Neuronal stem cell (in vitro differentiated cells): ENCODE measurements at regions not wholly inside any gene's neighbourhood (a gene's known extent, or its start where the extent isn't known, plus 50 kb on each side); places are given as distances from the start of the nearest gene placed in this dataset.

Experiments used
- DNase-seq: peaks from one replicate; pipeline ENCODE4 v3.0.0-alpha.2; 2013; ENCODE audit warnings: low spot score
- H2AFZ ChIP-seq: one replicate; pipeline ENCODE4 v1.6.1; 2013; ENCODE audit warnings: mild to moderate bottlenecking, low read length, inconsistent platforms
- H2AK5ac ChIP-seq: 2 replicates; pipeline ENCODE4 v1.6.1; 2013; ENCODE audit warnings: low read depth, mild to moderate bottlenecking, inconsistent platforms, low read length, moderate library complexity, mixed read lengths
- H2BK120ac ChIP-seq: 2 replicates; pipeline ENCODE4 v1.6.1; 2013; ENCODE audit warnings: low read depth, mild to moderate bottlenecking, inconsistent platforms, low read length, moderate library complexity, mixed read lengths
- H2BK12ac ChIP-seq: one replicate; pipeline ENCODE4 v1.6.1; 2013; ENCODE audit warnings: low read length, inconsistent platforms
- H2BK15ac ChIP-seq: 2 replicates; pipeline ENCODE4 v1.6.1; 2013; ENCODE audit warnings: mild to moderate bottlenecking, low read length, inconsistent platforms, mixed read lengths
- H2BK5ac ChIP-seq: one replicate; pipeline ENCODE4 v1.6.1; 2013; ENCODE audit warnings: inconsistent platforms, mild to moderate bottlenecking, low read length, moderate library complexity
- H3K14ac ChIP-seq: one replicate; pipeline ENCODE4 v1.6.1; 2013; ENCODE audit warnings: low read length, inconsistent platforms
- H3K18ac ChIP-seq: 2 replicates; pipeline ENCODE4 v1.6.1; 2013; ENCODE audit warnings: low read length, inconsistent platforms
- H3K23ac ChIP-seq: 2 replicates; pipeline ENCODE4 v1.6.1; 2013; ENCODE audit warnings: low read depth, mild to moderate bottlenecking, mixed read lengths, low read length, inconsistent platforms; ENCODE audit not compliant: poor library complexity
- H3K27ac ChIP-seq: replicated peaks from 3 replicates; pipeline ENCODE4 v1.5.1; 2013; ENCODE audit warnings: low read length, inconsistent platforms
- H3K27me3 ChIP-seq, 3 experiments: 2 replicates each; pipeline ENCODE4 v1.6.1; 2013; ENCODE audit warnings: low read length in 3 of 3, mild to moderate bottlenecking in 2 of 3, inconsistent platforms in 1 of 3, low read depth in 1 of 3, mixed read lengths in 1 of 3, moderate library complexity in 1 of 3; ENCODE audit not compliant: control insufficient read depth in 3 of 3, insufficient read depth in 3 of 3
- H3K36me3 ChIP-seq, 2 donors: replicated peaks in 1 of 2; 2 replicates each; pipeline ENCODE4 v1.6.1; 2013; ENCODE audit warnings: low read length in 2 of 2; ENCODE audit not compliant: control insufficient read depth in 2 of 2, insufficient read depth in 2 of 2
- H3K4ac ChIP-seq: 2 replicates; pipeline ENCODE4 v1.6.1; 2013; ENCODE audit warnings: inconsistent platforms, mild to moderate bottlenecking, low read length, moderate library complexity
- H3K4me1 ChIP-seq, 2 donors: 1 replicate in 1 of 2; 2 replicates in 1 of 2; pipeline ENCODE4 v1.6.1; 2013; ENCODE audit warnings: low read length in 2 of 2, low read depth in 1 of 2; ENCODE audit not compliant: control insufficient read depth in 2 of 2, insufficient read depth in 1 of 2
- H3K4me2 ChIP-seq: one replicate; pipeline ENCODE4 v1.6.1; 2013; ENCODE audit warnings: mild to moderate bottlenecking, low read length, inconsistent platforms; ENCODE audit not compliant: insufficient read depth, poor library complexity, severe bottlenecking
- H3K4me3 ChIP-seq, 2 donors: 2 replicates each; pipeline ENCODE4 v1.5.1; 2013; ENCODE audit warnings: low read length in 2 of 2, mild to moderate bottlenecking in 2 of 2, inconsistent platforms in 1 of 2, moderate library complexity in 1 of 2
- H3K79me1 ChIP-seq: one replicate; pipeline ENCODE4 v1.6.1; 2013; ENCODE audit warnings: low read depth, mild to moderate bottlenecking, inconsistent platforms, low read length, moderate library complexity
- H3K9ac ChIP-seq: one replicate; pipeline ENCODE4 v1.6.1; 2013; ENCODE audit warnings: mild to moderate bottlenecking, low read depth, low read length, inconsistent platforms; ENCODE audit not compliant: poor library complexity
- H3K9me3 ChIP-seq, 2 donors: replicated peaks in 1 of 2; 2 replicates each; pipeline versions ENCODE3 to v1.6.1; 2013; ENCODE audit warnings: low read length in 2 of 2, mild to moderate bottlenecking in 2 of 2, inconsistent platforms in 1 of 2, low read depth in 1 of 2, mixed read lengths in 1 of 2, moderate library complexity in 1 of 2; ENCODE audit not compliant: control insufficient read depth in 2 of 2, insufficient read depth in 1 of 2
- H4K8ac ChIP-seq: one replicate; pipeline ENCODE4 v1.6.1; 2013; ENCODE audit warnings: low read depth, mild to moderate bottlenecking, inconsistent platforms, low read length, moderate library complexity
- H4K91ac ChIP-seq: one replicate; pipeline ENCODE4 v1.6.1; 2013; ENCODE audit warnings: low read length, low read depth, mild to moderate bottlenecking, inconsistent platforms; ENCODE audit not compliant: poor library complexity
- WGBS, 2 donors: extraction: QIAGEN DNeasy Blood & Tissue Kit; methylation state at CpG; one replicate each; pipeline ENCODE4 v1.1.7; 2013; ENCODE audit warnings: missing lambda C conversion rate in 2 of 2, mixed read lengths in 1 of 2; ENCODE audit not compliant: insufficient read length in 2 of 2, insufficient replicate concordance in 1 of 2; ENCODE audit errors: extremely low coverage in 2 of 2; 5-methylcytosine and 5-hydroxymethylcytosine counted together

DNA sequence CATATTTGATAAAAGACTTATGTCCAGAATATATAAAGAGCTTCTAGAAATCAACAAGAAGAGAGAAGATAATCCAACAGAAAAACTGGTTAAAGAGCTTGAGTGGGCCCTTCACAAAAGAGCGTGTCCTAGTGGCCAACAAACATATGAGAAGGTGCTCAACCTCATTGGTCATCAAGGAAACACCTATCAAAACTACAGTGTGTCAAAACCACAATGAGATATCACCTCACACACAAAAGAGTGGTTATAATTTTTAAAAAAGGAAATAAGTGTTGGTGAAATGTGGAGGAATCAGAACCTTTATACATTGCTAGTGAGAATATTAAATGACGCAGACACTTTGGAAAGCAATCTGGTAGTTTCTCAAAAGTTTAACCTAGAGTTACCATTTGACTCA, 68.4 kb upstream of the KLF13 start:
- Histone ChIP-seq H3K4me1 (no peaks in the 10 kb centered on the region), H3K4me2 (no peak overlapping the region), H2AK5ac (no peak overlapping the region), H3K27ac (no peak overlapping the region), H2BK5ac (no peak overlapping the region), H2BK15ac (no peak overlapping the region), H2BK12ac (no peak overlapping the region), H3K23ac (no peak overlapping the region), H3K9me3 (no peaks in the 10 kb centered on the region), H3K9ac (no peak overlapping the region), H3K27me3 (peaks cover 0 to 8% (median 0%) of the 10 kb centered on the region in 3 experiments), H3K36me3 (no peaks in the 10 kb centered on the region), H4K91ac (no peak overlapping the region), H2BK120ac (no peak overlapping the region), H3K79me1 (no peaks in the 10 kb centered on the region), H3K4me3 (no peak overlapping the region), H3K18ac (no peak overlapping the region), H3K4ac (no peak overlapping the region), H2AFZ (no peak overlapping the region), H4K8ac (no peak overlapping the region), H3K14ac (no peak overlapping the region)
- WGBS, 2 donors: no CpG with 5 or more reads among the region's 2 CpGs
- no peak for DNase-seq

DNA sequence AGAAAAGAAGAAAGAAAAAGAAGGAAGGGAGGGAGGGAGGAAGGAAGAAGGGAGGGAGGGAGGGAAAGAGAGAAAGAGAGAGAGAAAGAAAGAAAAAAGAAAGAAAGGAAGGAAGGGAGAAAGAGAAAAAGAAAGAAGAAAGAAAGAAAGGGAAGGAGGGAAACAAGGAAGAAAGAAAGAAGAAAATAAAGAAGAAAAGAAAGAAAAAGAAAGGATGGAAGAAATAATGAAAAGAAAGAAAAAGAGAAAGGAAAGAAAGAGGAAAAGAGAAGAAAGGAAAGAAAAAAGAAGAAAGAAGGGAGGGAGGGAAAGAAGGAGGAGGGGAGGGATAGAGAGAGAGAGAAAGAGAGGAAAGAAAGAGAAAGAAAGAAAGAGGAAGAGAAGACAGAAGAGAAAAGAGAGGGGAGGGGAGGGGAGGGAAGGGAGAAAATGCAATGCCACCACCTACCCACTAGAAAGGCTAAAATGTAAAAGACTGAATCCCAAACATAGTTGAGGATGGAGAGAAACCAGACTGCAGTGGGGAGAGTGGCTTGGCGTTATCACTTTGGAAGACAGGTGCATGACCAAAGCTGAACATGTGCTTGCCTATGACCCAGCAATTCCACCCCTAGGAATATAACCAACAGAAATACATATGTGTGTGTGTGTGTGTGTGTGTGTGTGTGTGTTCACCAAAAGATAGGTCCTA, 66.9 kb upstream of the KLF13 start:
- Histone ChIP-seq H3K27ac (no peak overlapping the region), H3K27me3 (peaks cover 0 to 19% (median 0%) of the 10 kb centered on the region in 3 experiments), H3K4me2 (no peak overlapping the region), H3K9me3 (no peaks in the 10 kb centered on the region), H3K9ac (no peak overlapping the region), H3K79me1 (no peaks in the 10 kb centered on the region), H3K4me3 (no peak overlapping the region), H2BK15ac (no peak overlapping the region), H2BK120ac (no peak overlapping the region), H3K23ac (no peak overlapping the region), H3K36me3 (no peaks in the 10 kb centered on the region), H3K14ac (no peak overlapping the region), H2AFZ (no peak overlapping the region), H3K4me1 (no peaks in the 10 kb centered on the region), H2BK5ac (no peak overlapping the region), H2BK12ac (no peak overlapping the region), H4K8ac (no peak overlapping the region), H3K18ac (no peak overlapping the region), H2AK5ac (no peak overlapping the region), H4K91ac (no peak overlapping the region), H3K4ac (no peak overlapping the region)
- no CpG with 5 or more reads among the region's 1 CpG for WGBS, 2 donors
- DNase-seq: no peak

- Histone ChIP-seq H4K8ac (no peak overlapping the region), H3K23ac (no peak overlapping the region), H3K27me3 (peaks cover 0 to 19% (median 0%) of the 10 kb centered on the region in 3 experiments), H2BK120ac (no peak overlapping the region), H2BK5ac (no peak overlapping the region), H3K79me1 (no peaks in the 10 kb centered on the region), H2AFZ (no peak overlapping the region), H2BK12ac (no peak overlapping the region), H4K91ac (no peak overlapping the region), H3K4me2 (no peak overlapping the region), H2AK5ac (no peak overlapping the region), H3K9me3 (no peaks in the 10 kb centered on the region), H3K4ac (no peak overlapping the region), H3K36me3 (no peaks in the 10 kb centered on the region), H2BK15ac (no peak overlapping the region), H3K4me3 (no peak overlapping the region), H3K9ac (no peak overlapping the region), H3K4me1 (peaks cover 0 to under 1% of the 10 kb centered on the region in 2 donors), H3K14ac (no peak overlapping the region), H3K18ac (no peak overlapping the region), H3K27ac (no peak overlapping the region)
- DNase-seq: no peak
- no CpG with 5 or more reads among the region's 11 CpGs for WGBS, 2 donors
Measured at GRCh38 chr15:31260646-31261265, 65.9 kb upstream of the KLF13 start.

DNA sequence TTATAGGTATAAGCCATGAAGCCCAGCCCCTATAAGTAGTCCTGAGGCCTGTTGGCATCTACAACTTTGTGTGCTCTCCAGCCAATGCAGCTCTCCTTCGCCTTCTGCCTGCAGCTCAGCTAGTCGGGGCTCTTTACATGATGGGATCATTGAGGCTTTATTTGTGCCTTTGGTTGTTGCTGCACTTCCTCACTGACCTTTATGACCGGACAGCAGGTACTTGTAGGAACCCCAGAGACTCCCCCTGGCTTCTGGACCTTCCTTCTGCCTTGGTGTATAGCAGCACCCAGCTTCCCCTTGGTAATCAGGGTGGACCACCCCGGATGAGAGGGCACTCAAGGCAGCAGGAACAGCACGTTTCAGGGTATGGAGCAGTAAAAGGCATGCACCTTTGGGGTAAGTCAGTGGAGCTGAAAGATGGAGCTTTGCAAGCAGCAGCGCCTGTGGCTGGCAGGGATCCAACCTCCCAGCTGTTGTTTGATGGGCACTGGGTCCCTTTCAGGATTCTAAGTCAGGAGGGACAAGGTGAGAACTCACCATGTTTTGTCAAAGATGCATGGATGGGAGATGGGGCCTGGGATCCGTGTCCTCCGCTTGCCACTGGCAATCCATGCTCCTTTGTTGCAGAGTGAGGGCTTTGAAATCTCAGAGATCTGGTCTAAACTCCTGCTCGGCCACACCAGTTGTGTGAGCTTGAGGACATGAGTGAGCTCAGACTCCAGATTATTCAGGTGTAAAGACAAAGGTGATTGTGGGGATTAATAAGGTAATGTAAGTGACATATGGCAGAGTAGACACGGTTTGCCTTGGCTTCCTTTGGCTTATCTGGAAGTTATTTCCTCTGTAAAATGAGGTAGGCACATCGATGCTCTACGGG, 65.1 kb upstream of the KLF13 start:
- Histone ChIP-seq H3K27ac (no peak overlapping the region), H3K9ac (no peak overlapping the region), H3K4me3 (no peak overlapping the region), H3K4me1 (peaks cover 0 to 6% of the 10 kb centered on the region in 2 donors), H2AK5ac (peak overlapping the region; percentile 49), H4K91ac (no peak overlapping the region), H2BK5ac (no peak overlapping the region), H3K36me3 (no peaks in the 10 kb centered on the region), H4K8ac (no peak overlapping the region), H3K18ac (peak overlapping the region; percentile 45), H3K14ac (no peak overlapping the region), H2BK120ac (no peak overlapping the region), H3K4ac (peak overlapping the region; percentile 56), H3K79me1 (no peaks in the 10 kb centered on the region), H3K9me3 (no peaks in the 10 kb centered on the region), H3K4me2 (no peak overlapping the region), H3K23ac (no peak overlapping the region), H2BK15ac (no peak overlapping the region), H3K27me3 (peaks cover 0 to 19% (median 0%) of the 10 kb centered on the region in 3 experiments), H2AFZ (no peak overlapping the region), H2BK12ac (no peak overlapping the region)
- DNase-seq: no peak
- no CpG with 5 or more reads among the region's 12 CpGs for WGBS, 2 donors
